LNCAP (cell line): ENCODE measurements at regions not wholly inside any gene's neighbourhood (a gene's known extent, or its start where the extent isn't known, plus 50 kb on each side); places are given as distances from the start of the nearest gene placed in this dataset.

Experiments used
- TF ChIP-seq, protein P1 (sequence below): fragments of 450-650 bp; IDR thresholded peaks from 2 replicates; pipeline ENCODE4 v1.5.1; 2017; ENCODE audit warnings: mild to moderate bottlenecking

DNA sequence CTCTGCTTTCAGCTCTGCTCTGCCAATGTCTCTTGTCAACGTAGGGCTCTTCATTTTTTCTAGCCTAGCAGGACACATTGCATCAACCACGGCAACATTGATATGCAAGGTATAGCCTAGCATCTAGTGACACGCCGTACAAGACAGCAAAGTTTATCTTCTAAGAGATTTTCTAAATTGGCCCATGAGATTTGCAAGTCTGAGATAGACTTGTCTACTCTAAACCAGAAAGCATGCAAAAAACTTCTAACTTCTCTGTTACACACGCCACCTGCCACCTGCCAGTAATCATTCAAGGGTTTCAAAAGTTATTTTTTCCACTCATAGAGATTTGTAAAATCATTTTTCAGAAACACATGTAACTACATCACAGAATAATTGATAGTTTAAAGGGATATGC is 1265.7 kb downstream of the C4orf33 start:
- TF ChIP-seq, protein P1, sequence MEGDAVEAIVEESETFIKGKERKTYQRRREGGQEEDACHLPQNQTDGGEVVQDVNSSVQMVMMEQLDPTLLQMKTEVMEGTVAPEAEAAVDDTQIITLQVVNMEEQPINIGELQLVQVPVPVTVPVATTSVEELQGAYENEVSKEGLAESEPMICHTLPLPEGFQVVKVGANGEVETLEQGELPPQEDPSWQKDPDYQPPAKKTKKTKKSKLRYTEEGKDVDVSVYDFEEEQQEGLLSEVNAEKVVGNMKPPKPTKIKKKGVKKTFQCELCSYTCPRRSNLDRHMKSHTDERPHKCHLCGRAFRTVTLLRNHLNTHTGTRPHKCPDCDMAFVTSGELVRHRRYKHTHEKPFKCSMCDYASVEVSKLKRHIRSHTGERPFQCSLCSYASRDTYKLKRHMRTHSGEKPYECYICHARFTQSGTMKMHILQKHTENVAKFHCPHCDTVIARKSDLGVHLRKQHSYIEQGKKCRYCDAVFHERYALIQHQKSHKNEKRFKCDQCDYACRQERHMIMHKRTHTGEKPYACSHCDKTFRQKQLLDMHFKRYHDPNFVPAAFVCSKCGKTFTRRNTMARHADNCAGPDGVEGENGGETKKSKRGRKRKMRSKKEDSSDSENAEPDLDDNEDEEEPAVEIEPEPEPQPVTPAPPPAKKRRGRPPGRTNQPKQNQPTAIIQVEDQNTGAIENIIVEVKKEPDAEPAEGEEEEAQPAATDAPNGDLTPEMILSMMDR: no peak

DNA sequence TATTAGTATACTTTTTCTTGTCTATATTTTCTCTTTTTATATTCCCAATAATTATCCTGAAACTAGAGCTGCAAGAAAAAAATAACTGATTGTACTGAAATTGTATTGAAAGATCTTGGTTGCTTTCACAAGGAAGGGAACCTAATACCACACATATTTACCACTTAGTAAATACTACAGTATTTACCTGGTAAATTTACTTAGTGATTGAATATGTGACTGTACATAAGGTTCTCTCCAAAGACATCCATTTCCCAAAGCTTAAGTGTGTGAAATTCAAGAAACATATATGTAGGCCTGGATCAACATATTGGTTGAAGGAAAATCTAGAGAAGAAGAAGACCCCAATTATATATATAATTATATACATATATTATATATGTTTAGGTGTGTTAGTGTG is 1272.7 kb downstream of the C4orf33 start:
- TF ChIP-seq, protein P1: no peak

DNA sequence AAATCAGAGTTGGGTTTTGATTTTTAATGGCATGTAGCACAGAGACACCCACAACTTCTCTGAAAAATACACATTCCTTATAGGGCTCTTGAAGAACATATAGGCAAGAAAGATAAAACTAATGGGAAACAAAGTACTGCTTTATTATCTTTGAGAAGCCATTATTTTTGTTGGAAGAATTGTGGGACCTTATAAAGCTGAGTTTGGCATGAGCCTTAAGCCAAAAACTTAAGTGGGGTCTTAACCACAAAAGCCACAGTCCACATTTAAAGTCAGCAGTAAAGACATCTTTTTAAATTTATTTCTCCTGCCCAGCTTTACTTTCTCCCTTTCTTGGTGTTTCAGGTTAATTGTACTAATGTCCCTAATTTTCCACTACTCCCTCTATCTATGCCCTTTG is 1297.3 kb downstream of the C4orf33 start:
- TF ChIP-seq, protein P1: no peak

DNA sequence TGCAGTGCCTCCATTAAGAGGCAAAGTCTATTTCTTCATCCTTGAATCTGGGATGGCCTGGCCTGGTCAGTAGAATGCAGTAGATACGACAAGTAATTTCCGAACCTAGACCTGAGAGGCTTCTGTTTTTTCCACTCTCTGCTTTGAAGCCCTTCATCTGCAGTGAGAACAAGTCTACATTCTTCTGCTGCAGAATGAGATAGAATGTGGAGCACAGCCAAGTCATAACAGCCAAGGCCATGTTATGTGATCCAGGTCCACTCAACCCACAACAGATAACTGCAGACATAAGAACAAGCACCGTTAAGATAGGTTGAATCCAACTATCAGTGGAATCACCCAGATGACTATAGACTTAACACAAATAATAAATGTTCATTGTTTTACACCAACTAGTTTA is 1297.7 kb downstream of the C4orf33 start:
- TF ChIP-seq, protein P1: no peak

DNA sequence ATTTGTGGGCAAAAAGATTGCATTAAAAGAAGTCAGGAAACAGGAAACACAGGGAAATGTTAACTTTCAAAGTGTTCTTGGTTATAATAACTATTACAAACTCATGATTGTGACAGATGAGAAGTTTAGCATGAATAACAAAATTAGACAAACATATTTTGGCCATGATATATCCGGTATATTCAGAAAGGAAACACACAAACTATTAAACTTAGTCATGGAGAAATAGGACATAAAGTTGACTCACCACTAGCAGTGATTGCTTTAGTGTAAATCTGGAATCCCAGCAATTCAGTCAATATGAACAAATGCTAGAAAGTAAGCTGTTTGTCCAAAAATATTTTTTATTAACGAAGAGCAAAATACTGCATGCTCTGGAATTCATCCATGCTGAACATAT is 1299.9 kb downstream of the C4orf33 start:
- TF ChIP-seq, protein P1: no peak

DNA sequence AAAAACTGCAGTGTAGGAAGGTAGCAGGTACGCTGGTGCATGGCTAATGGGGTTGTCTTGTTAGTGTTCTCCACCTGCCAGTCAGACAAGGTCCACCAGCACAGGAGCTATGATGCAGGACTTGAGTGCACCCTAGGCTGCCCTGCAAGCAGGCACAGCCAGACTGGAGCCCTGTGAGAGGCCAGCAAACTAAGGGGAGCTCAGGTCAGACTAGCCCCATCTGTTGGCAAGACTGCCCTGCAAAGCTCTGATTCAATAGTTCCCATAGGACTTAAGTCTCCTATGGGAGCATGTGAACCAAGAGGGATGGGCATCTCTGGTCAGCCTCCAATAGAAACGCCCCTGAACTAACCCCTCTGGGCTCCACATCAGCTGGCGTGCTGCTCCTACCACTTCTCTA is 1307.3 kb downstream of the C4orf33 start:
- TF ChIP-seq, protein P1: no peak

DNA sequence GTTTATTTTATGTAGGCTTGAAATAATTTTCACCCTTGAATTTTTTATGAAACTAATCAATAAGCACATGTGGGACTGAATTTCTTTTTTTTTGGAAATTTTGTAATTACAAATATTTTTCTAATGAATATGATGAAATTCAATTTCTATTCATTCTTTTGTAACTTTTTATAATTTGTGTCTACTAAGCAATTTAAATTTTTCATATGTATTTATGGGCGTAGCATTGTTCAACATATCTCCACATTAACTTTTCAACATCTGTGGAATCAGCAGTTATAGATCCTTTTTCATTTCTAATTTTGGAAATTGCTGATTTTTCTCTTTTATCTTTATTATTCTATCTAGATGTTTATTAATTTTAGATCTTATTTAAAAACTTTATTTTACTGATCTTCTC is 1320.3 kb downstream of the C4orf33 start:
- TF ChIP-seq, protein P1: no peak

DNA sequence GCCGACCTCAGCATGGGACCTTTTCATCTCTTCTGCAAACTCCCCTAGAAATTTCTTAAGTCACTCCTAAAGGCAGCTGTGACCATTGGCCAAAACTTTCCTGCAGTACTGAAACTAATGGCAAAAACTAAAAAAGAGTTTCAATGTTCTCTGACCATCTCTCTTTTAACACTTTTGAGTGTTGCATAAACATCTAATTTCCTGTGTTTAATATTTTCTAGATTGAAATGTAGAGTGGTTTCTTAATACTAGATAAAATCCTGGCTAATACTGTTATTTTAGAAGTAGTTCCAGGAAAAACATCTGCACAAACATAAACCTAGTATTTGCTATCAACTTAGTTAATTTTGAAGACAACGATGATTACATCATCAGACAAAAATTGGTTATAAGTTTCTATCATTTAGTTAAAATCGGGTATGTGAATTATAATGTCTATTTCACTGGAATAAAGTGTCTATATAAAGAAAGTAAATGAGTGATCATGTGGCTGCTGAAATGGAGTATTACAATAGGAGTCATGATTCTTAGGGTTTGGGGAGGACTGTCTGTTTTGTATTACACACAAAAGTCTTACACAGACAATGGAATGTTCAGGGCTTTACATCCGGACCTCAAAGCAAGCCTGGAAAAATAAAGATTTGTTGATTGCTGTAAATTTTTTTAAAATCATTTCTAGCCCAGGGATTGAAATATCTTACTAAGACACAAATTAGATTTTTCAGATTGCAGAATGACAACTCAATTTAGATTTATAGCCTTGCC is 1323.4 kb downstream of the C4orf33 start:
- TF ChIP-seq, protein P1: no peak
